ENCODE measurements at regions not wholly inside any gene's neighbourhood (a gene's known extent, or its start where the extent isn't known, plus 50 kb on each side); places are given as distances from the start of the nearest gene placed in this dataset.

DNA sequence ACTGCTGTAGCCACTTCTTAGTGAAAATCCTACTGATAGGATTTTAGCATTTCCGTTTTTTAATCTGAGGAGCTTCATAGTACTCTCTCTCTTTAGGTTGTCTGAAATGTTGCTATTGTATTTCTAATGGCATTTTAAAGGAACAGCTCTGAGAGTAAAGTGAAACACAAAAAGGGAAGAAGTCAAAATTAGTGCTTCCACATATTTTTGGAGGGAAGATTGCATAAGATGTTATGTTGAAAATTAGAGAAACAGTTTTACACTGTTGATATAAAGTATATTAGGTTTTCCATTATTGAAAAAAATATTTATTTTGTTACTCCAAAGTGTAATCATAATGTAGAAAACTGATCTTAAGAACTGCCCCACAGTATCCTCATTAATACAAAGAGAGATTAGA, 525.1 kb downstream of the TAF11L14 start:
- TF ChIP-seq, protein P1, sequence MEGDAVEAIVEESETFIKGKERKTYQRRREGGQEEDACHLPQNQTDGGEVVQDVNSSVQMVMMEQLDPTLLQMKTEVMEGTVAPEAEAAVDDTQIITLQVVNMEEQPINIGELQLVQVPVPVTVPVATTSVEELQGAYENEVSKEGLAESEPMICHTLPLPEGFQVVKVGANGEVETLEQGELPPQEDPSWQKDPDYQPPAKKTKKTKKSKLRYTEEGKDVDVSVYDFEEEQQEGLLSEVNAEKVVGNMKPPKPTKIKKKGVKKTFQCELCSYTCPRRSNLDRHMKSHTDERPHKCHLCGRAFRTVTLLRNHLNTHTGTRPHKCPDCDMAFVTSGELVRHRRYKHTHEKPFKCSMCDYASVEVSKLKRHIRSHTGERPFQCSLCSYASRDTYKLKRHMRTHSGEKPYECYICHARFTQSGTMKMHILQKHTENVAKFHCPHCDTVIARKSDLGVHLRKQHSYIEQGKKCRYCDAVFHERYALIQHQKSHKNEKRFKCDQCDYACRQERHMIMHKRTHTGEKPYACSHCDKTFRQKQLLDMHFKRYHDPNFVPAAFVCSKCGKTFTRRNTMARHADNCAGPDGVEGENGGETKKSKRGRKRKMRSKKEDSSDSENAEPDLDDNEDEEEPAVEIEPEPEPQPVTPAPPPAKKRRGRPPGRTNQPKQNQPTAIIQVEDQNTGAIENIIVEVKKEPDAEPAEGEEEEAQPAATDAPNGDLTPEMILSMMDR (conservative IDR thresholded peaks at IDR 0.05; ENCODE audit: low read length): no peak
- H3K4me3 ChIP-seq (ENCODE audit: low read length): no peak overlapping the region
- DNase-seq (ENCODE audit: low read depth): no peak

DNA sequence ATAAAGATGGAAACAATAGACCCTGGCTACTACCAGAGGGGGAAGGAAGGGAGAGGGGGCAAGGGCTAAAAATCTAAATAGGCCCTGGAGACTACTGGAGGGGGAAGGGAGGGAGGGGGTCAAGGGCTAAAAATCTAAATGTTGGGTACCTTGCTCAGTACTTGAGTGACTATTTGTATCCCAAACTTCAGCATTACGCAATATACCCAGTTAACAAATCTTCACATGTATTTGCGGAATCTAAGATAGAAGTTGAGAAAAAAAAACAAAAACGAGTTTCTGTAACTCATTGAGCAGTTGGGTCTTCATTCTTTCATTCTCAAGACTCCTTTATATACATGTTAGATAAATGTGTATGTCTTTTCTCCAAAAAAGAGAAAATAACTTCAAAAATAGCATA, 537.4 kb downstream of the TAF11L14 start:
- TF ChIP-seq, protein P1 (conservative IDR thresholded peaks at IDR 0.05; ENCODE audit: low read length): no peak
- no peak for DNase-seq (ENCODE audit: low read depth)
- H3K4me3 ChIP-seq (ENCODE audit: low read length): no peak overlapping the region

DNA sequence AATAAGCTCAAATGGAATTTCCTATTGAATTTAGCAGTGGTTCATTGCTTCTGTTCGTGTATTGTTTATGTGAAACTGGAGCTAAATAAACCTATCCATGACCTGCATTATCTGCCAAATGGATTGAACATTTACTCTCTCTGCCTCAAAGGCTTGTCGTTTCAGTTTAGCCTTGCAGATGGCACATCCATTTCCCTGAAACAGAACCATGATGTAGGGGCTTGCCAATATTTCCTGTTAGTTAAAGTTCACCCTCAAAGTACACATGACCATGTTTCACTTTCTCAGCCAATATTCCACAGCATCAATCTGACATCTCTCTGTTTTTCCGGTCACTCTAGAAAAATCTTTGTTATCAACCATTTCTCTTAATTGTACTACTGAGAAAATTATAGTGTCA, 545.3 kb downstream of the TAF11L14 start:
- TF ChIP-seq, protein P1 (conservative IDR thresholded peaks at IDR 0.05; ENCODE audit: low read length): no peak
- H3K4me3 ChIP-seq (ENCODE audit: low read length): no peak overlapping the region
- DNase-seq (ENCODE audit: low read depth): no peak

DNA sequence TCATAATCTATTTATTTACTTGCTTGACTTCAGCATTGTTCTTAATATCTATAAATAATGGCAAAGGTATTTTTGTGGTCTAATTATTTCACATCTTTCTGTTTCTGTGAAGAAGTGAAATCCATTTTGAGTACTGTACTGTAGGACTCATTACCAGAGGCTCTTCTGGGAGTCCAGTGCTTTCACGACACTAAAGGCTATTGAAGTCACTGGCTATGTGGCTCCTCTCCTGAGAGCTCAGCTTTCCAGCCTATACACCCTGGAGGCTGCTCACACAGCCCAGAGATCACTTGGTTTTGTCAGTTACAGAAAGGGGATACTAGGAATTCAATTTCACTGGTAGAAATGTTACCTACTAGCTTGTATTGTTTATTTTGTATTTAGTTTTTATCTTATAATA, 547.3 kb downstream of the TAF11L14 start:
- TF ChIP-seq, protein P1 (conservative IDR thresholded peaks at IDR 0.05; ENCODE audit: low read length): no peak
- no peak for DNase-seq (ENCODE audit: low read depth)

DNA sequence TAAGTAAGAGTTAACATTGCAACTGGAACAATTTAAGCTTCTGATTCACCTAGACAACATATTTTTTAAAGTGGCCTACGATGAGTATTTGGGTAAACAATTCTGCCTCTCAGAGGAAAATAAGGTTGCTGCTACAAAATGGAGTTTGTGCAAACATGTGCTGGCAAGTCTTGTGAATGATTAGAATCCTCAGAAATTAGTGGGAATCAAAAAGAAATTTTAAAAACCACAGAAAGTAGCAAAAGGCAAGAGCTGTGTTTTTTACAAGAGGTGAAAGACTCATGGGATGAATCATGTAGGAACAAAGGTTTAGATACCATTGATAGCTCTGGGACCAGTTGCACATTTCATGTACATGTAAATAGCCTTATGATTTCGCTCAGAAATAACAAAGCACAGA, 561.6 kb downstream of the TAF11L14 start:
- no peak overlapping the region for H3K4me3 ChIP-seq (ENCODE audit: low read length)
- DNase-seq (ENCODE audit: low read depth): no peak
- TF ChIP-seq, protein P1 (conservative IDR thresholded peaks at IDR 0.05; ENCODE audit: low read length): no peak

More for the DNA sequence above, 547.3 kb downstream of the TAF11L14 start:
- no peak overlapping the region for H3K4me3 ChIP-seq (ENCODE audit: low read length)

DNA sequence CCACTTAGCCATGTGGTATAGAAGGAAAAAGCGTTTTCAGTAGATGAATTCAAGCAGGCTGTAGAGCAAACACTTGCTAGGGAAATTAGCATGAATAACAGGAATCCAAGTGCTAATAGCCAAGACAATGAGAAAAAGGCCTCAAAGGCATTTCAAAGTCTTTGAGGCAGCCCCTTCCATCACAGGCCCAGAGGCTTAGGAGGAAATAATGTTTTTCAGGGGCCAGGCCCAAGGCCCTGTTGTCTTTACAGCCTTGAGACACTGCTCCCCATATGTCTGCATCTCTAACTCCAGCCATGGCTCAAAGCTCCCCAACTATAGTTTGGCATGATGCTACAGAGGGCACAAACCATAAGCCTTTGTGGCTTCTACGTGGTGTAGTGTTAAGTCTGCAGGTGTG, 563.5 kb downstream of the TAF11L14 start:
- DNase-seq (ENCODE audit: low read depth): no peak
- H3K4me3 ChIP-seq (ENCODE audit: low read length): no peak overlapping the region
- TF ChIP-seq, protein P1 (conservative IDR thresholded peaks at IDR 0.05; ENCODE audit: low read length): no peak

DNA sequence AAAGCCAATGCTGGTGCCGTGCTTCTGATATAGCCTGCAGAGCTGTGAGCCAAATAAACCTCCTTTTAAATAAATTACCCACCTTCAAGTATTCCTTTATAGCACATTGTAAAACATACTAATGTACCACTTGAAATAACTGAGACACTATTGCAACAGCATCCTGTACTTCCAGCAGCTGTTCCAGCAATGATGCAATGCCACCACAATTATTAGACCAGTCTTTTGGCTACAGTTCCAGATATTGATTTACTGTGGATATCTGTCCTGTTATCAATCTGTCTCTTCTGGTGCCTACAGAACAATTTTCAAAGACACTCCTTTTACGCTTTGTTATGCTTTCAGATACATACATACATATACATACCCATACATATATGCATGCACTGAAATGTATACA, 567.9 kb downstream of the TAF11L14 start:
- H3K4me3 ChIP-seq (ENCODE audit: low read length): no peak overlapping the region
- DNase-seq (ENCODE audit: low read depth): no peak
- TF ChIP-seq, protein P1 (conservative IDR thresholded peaks at IDR 0.05; ENCODE audit: low read length): no peak

Measured in AG10803 (cell line).